ENCODE measurements at regions not wholly inside any gene's neighbourhood (a gene's known extent, or its start where the extent isn't known, plus 50 kb on each side); places are given as distances from the start of the nearest gene placed in this dataset.

GRCh38 chr12:17640615-17641014, 449.4 kb downstream of the RERGL start:
- Histone ChIP-seq H3K36me3 (ENCODE audit: control insufficient read depth, insufficient read depth, low read length) (no peaks in the 10 kb centered on the region), H3K27ac (ENCODE audit: low read length) (no peak overlapping the region), H3K4me1 (ENCODE audit: control insufficient read depth, insufficient read depth, low read length) (no peaks in the 10 kb centered on the region), H3K9me3 (ENCODE audit: control insufficient read depth, insufficient read depth, low read depth, low read length) (no peaks in the 10 kb centered on the region), H3K4me3 (ENCODE audit: low read depth in 2 of 2, low read length in 2 of 2) (no peak overlapping the region), H3K27me3 (ENCODE audit: control insufficient read depth, insufficient read depth, low read length) (no peaks in the 10 kb centered on the region)
- TF ChIP-seq POLR2AphosphoS5 (IDR thresholded peaks at IDR 0.05; ENCODE audit: low read depth, low read length) (no peak), SIN3A (IDR thresholded peaks at IDR 0.05; ENCODE audit: borderline replicate concordance, insufficient read depth, low read depth, low read length) (no peak), TCF7L2 (IDR thresholded peaks at IDR 0.05; ENCODE audit: low read depth, low read length) (no peak), REST (IDR thresholded peaks at IDR 0.05; ENCODE audit: insufficient read depth in 1 of 2, low read depth in 2 of 2, low read length in 1 of 2) (no peak), CTCF (IDR thresholded peaks at IDR 0.05) (no peak)
- ATAC-seq (no peak), DNase-seq (ENCODE audit: low read depth, low spot score) (no peak)
- ChIA-PET POLR2A (no interaction called here), CTCF (no interaction called here)
- intact Hi-C loops (cut with micrococcal nuclease; ENCODE audit: unreplicated experiment) (no loop called here), in situ Hi-C loops (cut with HindIII; ENCODE audit: low pct_unique_long_range_greater_than_20kb, low sequenced_read_pairs) (no loop called here)
- no TSS peak for BruUV-seq (replicated peaks)

GRCh38 chr12:17618831-17619230, 471.2 kb downstream of the RERGL start:
- no peak for ATAC-seq
- ChIA-PET POLR2A (no interaction called here), CTCF (no interaction called here)
- Histone ChIP-seq H3K9me3 (ENCODE audit: control insufficient read depth, insufficient read depth, low read depth, low read length) (no peaks in the 10 kb centered on the region), H3K4me1 (ENCODE audit: control insufficient read depth, insufficient read depth, low read length) (no peaks in the 10 kb centered on the region), H3K4me3 (ENCODE audit: low read depth in 2 of 2, low read length in 2 of 2) (no peak overlapping the region), H3K27me3 (ENCODE audit: control insufficient read depth, insufficient read depth, low read length) (no peaks in the 10 kb centered on the region), H3K36me3 (ENCODE audit: control insufficient read depth, insufficient read depth, low read length) (no peaks in the 10 kb centered on the region), H3K27ac (ENCODE audit: low read length) (no peak overlapping the region)
- in situ Hi-C loops (cut with HindIII; ENCODE audit: low pct_unique_long_range_greater_than_20kb, low sequenced_read_pairs), result no loop called here
- intact Hi-C loops (cut with micrococcal nuclease; ENCODE audit: unreplicated experiment), result no loop called here
- no peak for DNase-seq (ENCODE audit: low read depth, low spot score)
- TF ChIP-seq SIN3A (IDR thresholded peaks at IDR 0.05; ENCODE audit: borderline replicate concordance, insufficient read depth, low read depth, low read length) (no peak), TCF7L2 (IDR thresholded peaks at IDR 0.05; ENCODE audit: low read depth, low read length) (no peak), POLR2AphosphoS5 (IDR thresholded peaks at IDR 0.05; ENCODE audit: low read depth, low read length) (no peak), REST (IDR thresholded peaks at IDR 0.05; ENCODE audit: insufficient read depth in 1 of 2, low read depth in 2 of 2, low read length in 1 of 2) (no peak), CTCF (IDR thresholded peaks at IDR 0.05) (no peak)
- no TSS peak for BruUV-seq (replicated peaks)

All from Panc1 (cell line).